ENCODE measurements at regions not wholly inside any gene's neighbourhood (a gene's known extent, or its start where the extent isn't known, plus 50 kb on each side); places are given as distances from the start of the nearest gene placed in this dataset.

DNA sequence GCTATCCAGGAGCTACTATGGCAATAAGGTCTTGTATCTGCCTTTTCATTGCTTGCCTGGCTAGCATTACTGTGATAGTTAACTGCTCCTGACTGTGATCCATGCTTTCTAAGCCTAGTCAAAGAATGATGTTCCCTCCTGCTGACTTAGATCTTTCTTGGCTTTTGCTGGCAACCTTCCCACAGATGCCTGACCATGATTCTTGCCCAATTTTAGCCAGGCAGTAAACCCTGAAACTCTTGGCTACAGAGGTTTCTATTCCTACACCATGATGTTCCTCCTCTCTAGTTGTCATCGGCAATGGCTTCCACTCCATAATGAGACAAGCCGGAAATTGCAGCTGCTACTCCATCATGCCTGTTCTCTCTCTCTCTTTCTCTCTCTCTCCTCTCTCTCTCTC lies 238.1 kb downstream of the HAO1 start:
- TF ChIP-seq, protein P1, sequence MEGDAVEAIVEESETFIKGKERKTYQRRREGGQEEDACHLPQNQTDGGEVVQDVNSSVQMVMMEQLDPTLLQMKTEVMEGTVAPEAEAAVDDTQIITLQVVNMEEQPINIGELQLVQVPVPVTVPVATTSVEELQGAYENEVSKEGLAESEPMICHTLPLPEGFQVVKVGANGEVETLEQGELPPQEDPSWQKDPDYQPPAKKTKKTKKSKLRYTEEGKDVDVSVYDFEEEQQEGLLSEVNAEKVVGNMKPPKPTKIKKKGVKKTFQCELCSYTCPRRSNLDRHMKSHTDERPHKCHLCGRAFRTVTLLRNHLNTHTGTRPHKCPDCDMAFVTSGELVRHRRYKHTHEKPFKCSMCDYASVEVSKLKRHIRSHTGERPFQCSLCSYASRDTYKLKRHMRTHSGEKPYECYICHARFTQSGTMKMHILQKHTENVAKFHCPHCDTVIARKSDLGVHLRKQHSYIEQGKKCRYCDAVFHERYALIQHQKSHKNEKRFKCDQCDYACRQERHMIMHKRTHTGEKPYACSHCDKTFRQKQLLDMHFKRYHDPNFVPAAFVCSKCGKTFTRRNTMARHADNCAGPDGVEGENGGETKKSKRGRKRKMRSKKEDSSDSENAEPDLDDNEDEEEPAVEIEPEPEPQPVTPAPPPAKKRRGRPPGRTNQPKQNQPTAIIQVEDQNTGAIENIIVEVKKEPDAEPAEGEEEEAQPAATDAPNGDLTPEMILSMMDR (conservative IDR thresholded peaks at IDR 0.05; ENCODE audit: low read length), result no peak
- TF ChIP-seq EZH2phosphoT487 (IDR thresholded peaks at IDR 0.05; ENCODE audit: borderline replicate concordance), result no peak
